IMR-90 (cell line): ENCODE measurements at regions not wholly inside any gene's neighbourhood (a gene's known extent, or its start where the extent isn't known, plus 50 kb on each side); places are given as distances from the start of the nearest gene placed in this dataset.

Experiments
- ATAC-seq: fragments of 200-7000 bp; cut with Tn5 transposase; 2 replicates; pipeline ENCODE4 v1.9.1; 2020; ENCODE audit warnings: low read depth, mild to moderate bottlenecking, moderate library complexity
- BruUV-seq: library from RNA; stranded (reverse); fragments of 400-500 nt; replicated peaks from 2 replicates; lab custom pipeline; 2021; lab: Mats Ljungman, UMichigan
- CTCF ChIA-PET: fragments of 300-600 bp; formaldehyde crosslinking; extraction: SDS; loops from one replicate; lab custom pipeline; 2021; ENCODE audit warnings: antibody characterized with exemption; lab: Yijun Ruan, JAX
- POLR2A ChIA-PET: fragments of 300-600 bp; sonication (Branson Sonifier 250); formaldehyde crosslinking; loops from one replicate; lab custom pipeline; 2022; ENCODE audit warnings: antibody characterized with exemption; ENCODE audit not compliant: unreplicated experiment; lab: Charles Lee
- DNase-seq: peaks from one replicate; pipeline ENCODE4 v3.0.0; 2013
- H2AFZ ChIP-seq: replicated peaks from 2 replicates; pipeline ENCODE3; 2013; ENCODE audit warnings: low read length, mild to moderate bottlenecking; ENCODE audit not compliant: poor library complexity
- H2AK5ac ChIP-seq: 2 replicates; pipeline ENCODE4 v1.6.1; 2013; ENCODE audit warnings: low read depth, low read length, inconsistent platforms
- H2AK9ac ChIP-seq: replicated peaks from 2 replicates; pipeline ENCODE3; 2013; ENCODE audit warnings: mild to moderate bottlenecking, low read depth, low read length, moderate library complexity; ENCODE audit not compliant: poor library complexity
- H2BK120ac ChIP-seq: 2 replicates; pipeline ENCODE4 v1.6.1; 2013; ENCODE audit warnings: low read depth, low read length, inconsistent platforms
- H2BK15ac ChIP-seq: 3 replicates; pipeline ENCODE4 v1.6.1; 2013; ENCODE audit warnings: low read depth, low read length, inconsistent platforms
- H2BK20ac ChIP-seq: 2 replicates; pipeline ENCODE4 v1.6.1; 2013; ENCODE audit warnings: low read depth, mild to moderate bottlenecking, inconsistent platforms, low read length, moderate library complexity
- H2BK5ac ChIP-seq: 2 replicates; pipeline ENCODE4 v1.6.1; 2013; ENCODE audit warnings: mild to moderate bottlenecking, low read depth, low read length, inconsistent platforms; ENCODE audit not compliant: poor library complexity, severe bottlenecking
- H3K14ac ChIP-seq: replicated peaks from 2 replicates; pipeline ENCODE4 v1.6.1; 2013; ENCODE audit warnings: low read depth, low read length, inconsistent platforms
- H3K18ac ChIP-seq: 2 replicates; pipeline ENCODE4 v1.6.1; 2013; ENCODE audit warnings: low read depth, low read length, control low read depth
- H3K23ac ChIP-seq: 2 replicates; pipeline ENCODE4 v1.6.1; 2013; ENCODE audit warnings: low read depth, low read length, inconsistent platforms
- H3K27ac ChIP-seq: 2 replicates; pipeline ENCODE4 v1.5.1; 2013; ENCODE audit warnings: mild to moderate bottlenecking, control low read depth, low read length; ENCODE audit not compliant: insufficient read depth
- H3K27me3 ChIP-seq: 2 replicates; pipeline ENCODE4 v1.6.1; 2013; ENCODE audit warnings: low read length; ENCODE audit not compliant: control insufficient read depth, insufficient read depth
- H3K36me3 ChIP-seq: 2 replicates; pipeline ENCODE4 v1.6.1; 2013; ENCODE audit warnings: low read length, mixed read lengths; ENCODE audit not compliant: control insufficient read depth, insufficient read depth
- H3K4ac ChIP-seq: 2 replicates; pipeline ENCODE4 v1.6.1; 2013; ENCODE audit warnings: low read depth, low read length, inconsistent platforms
- H3K4me1 ChIP-seq: 2 replicates; pipeline ENCODE4 v1.6.1; 2013; ENCODE audit warnings: low read length, mixed read lengths; ENCODE audit not compliant: control insufficient read depth, insufficient read depth
- H3K4me2 ChIP-seq: 2 replicates; pipeline ENCODE4 v1.6.1; 2013; ENCODE audit warnings: low read depth, mild to moderate bottlenecking, control low read depth, low read length, moderate library complexity
- H3K4me3 ChIP-seq: 2 replicates; pipeline ENCODE4 v1.5.1; 2013; ENCODE audit warnings: low read depth, mild to moderate bottlenecking, control low read depth, low read length, moderate library complexity; ENCODE audit not compliant: insufficient read depth
- H3K56ac ChIP-seq: 2 replicates; pipeline ENCODE4 v1.6.1; 2013; ENCODE audit warnings: low read length, inconsistent platforms; ENCODE audit not compliant: insufficient read depth; ENCODE audit errors: extremely low read depth
- H3K79me1 ChIP-seq, 2 experiments: 2 replicates each; pipeline ENCODE4 v1.6.1; 2013; ENCODE audit warnings: low read length in 2 of 2, inconsistent platforms in 1 of 2, low read depth in 1 of 2
- H3K9ac ChIP-seq: 2 replicates; pipeline ENCODE4 v1.6.1; 2013; ENCODE audit warnings: low read depth, low read length, control low read depth
- H3K9me1 ChIP-seq: 2 replicates; pipeline ENCODE4 v1.6.1; 2013; ENCODE audit warnings: low read length, inconsistent platforms; ENCODE audit not compliant: insufficient read depth
- H3K9me3 ChIP-seq: 2 replicates; pipeline ENCODE4 v1.6.1; 2013; ENCODE audit warnings: low read length; ENCODE audit not compliant: control insufficient read depth, insufficient read depth
- H4K20me1 ChIP-seq: 2 replicates; pipeline ENCODE4 v1.6.1; 2013; ENCODE audit warnings: low read length, inconsistent platforms; ENCODE audit not compliant: insufficient read depth
- H4K5ac ChIP-seq: 2 replicates; pipeline ENCODE4 v1.6.1; 2013; ENCODE audit warnings: mild to moderate bottlenecking, low read depth, low read length, control low read depth
- H4K8ac ChIP-seq, 2 experiments: 2 replicates each; pipeline ENCODE4 v1.6.1; 2013; ENCODE audit warnings: low read depth in 2 of 2, low read length in 2 of 2, control low read depth in 1 of 2, inconsistent platforms in 1 of 2
- H4K91ac ChIP-seq: 2 replicates; pipeline ENCODE4 v1.6.1; 2013; ENCODE audit warnings: low read depth, low read length, inconsistent platforms; ENCODE audit not compliant: insufficient read depth
- CEBPB ChIP-seq: IDR thresholded peaks from 2 replicates; pipeline ENCODE4 v1.6.1; 2012; ENCODE audit warnings: low read depth, low read length, improper control_type of control experiment
- CTCF ChIP-seq: conservative IDR thresholded peaks from 2 replicates; pipeline ENCODE4 v1.5.1; 2012; ENCODE audit warnings: mild to moderate bottlenecking, low read depth, low read length, improper control_type of control experiment
- FOS ChIP-seq: fragments of 150-350 bp; IDR thresholded peaks from 2 replicates; pipeline ENCODE4 v1.6.1; 2016; ENCODE audit warnings: low read depth, low read length
- RAD21 ChIP-seq: IDR thresholded peaks from 2 replicates; pipeline ENCODE4 v1.6.1; 2012; ENCODE audit warnings: low read length, improper control_type of control experiment
- RCOR1 ChIP-seq: IDR thresholded peaks from 2 replicates; pipeline ENCODE4 v1.6.1; 2012; ENCODE audit warnings: mild to moderate bottlenecking, low read length, improper control_type of control experiment; ENCODE audit not compliant: insufficient replicate concordance
- SMC3 ChIP-seq: fragments of 150-350 bp; IDR thresholded peaks from 2 replicates; pipeline ENCODE4 v1.6.1; 2016; ENCODE audit warnings: low read depth, mild to moderate bottlenecking, antibody characterized with exemption, low read length, moderate library complexity
- WGBS, 2 experiments: methylation state at CpG; one replicate each; pipeline versions ENCODE4 v1.1.5 to v1.1.7; 2013; ENCODE audit warnings: missing lambda C conversion rate in 2 of 2; ENCODE audit not compliant: insufficient read length in 1 of 2; ENCODE audit errors: extremely low coverage in 2 of 2; 5-methylcytosine and 5-hydroxymethylcytosine counted together
- dilution Hi-C: fragments of 300-500 bp; cut with HindIII; formaldehyde crosslinking; loops from one replicate; pipeline ENCODE4 v1.14.3; 2018; ENCODE audit warnings: low sequenced_read_pairs; ENCODE audit not compliant: unreplicated experiment
- in situ Hi-C: fragments of 300-500 bp; cut with MboI; formaldehyde crosslinking; loops from 3 replicates; pipeline ENCODE4 v1.14.3; 2019; ENCODE audit warnings: low sequenced_read_pairs, inconsistent platforms, mixed read lengths
- intact Hi-C: fragments of 100-400 bp; cut with micrococcal nuclease; formaldehyde crosslinking; loops from 2 replicates; pipeline ENCODE4 v1.10.0; 2022

GRCh38 chr5:165152058-165152457 lies 1646.6 kb downstream of the MAT2B start:
- Histone ChIP-seq H3K9me1 (no peaks in the 10 kb centered on the region), H2AFZ (no peak overlapping the region), H3K4ac (no peak overlapping the region), H3K4me1 (no peaks in the 10 kb centered on the region), H3K36me3 (no peaks in the 10 kb centered on the region), H3K9ac (no peak overlapping the region), H3K56ac (no peak overlapping the region), H2BK5ac (no peak overlapping the region), H3K4me3 (no peak overlapping the region), H3K9me3 (peaks cover 2% of the 10 kb centered on the region; the same call in 1 of the 2 replicates), H2BK20ac (no peak overlapping the region), H3K79me1 (no peaks in the 10 kb centered on the region), H3K27ac (no peak overlapping the region), H3K4me2 (no peak overlapping the region), H2BK15ac (no peak overlapping the region), H4K5ac (no peak overlapping the region), H2AK5ac (no peak overlapping the region), H3K18ac (no peak overlapping the region), H4K8ac (no peak overlapping the region), H2AK9ac (no peak overlapping the region), H2BK120ac (no peak overlapping the region), H4K20me1 (no peaks in the 10 kb centered on the region), H4K91ac (no peak overlapping the region), H3K27me3 (no peaks in the 10 kb centered on the region), H3K14ac (no peak overlapping the region), H3K23ac (no peak overlapping the region)
- BruUV-seq = no TSS peak
- no peak for ATAC-seq
- WGBS, 2 experiments = no CpG with 5 or more reads among the region's 2 CpGs
- intact Hi-C loops = no loop called here
- in situ Hi-C loops = no loop called here
- TF ChIP-seq SMC3 (no peak), RAD21 (no peak), CTCF (no peak), RCOR1 (no peak), FOS (no peak), CEBPB (no peak)
- no peak for DNase-seq
- POLR2A ChIA-PET = no interaction called here
- CTCF ChIA-PET = no interaction called here
- dilution Hi-C loops = no loop called here
